ENCODE measurements at regions not wholly inside any gene's neighbourhood (a gene's known extent, or its start where the extent isn't known, plus 50 kb on each side); places are given as distances from the start of the nearest gene placed in this dataset.

GRCh38 chr1:239322369-239322768 is 64.0 kb upstream of the CHRM3 start:
- no peak for DNase-seq

GRCh38 chr1:239321877-239322276 is 64.5 kb upstream of the CHRM3 start:
- no peak for DNase-seq

DNA sequence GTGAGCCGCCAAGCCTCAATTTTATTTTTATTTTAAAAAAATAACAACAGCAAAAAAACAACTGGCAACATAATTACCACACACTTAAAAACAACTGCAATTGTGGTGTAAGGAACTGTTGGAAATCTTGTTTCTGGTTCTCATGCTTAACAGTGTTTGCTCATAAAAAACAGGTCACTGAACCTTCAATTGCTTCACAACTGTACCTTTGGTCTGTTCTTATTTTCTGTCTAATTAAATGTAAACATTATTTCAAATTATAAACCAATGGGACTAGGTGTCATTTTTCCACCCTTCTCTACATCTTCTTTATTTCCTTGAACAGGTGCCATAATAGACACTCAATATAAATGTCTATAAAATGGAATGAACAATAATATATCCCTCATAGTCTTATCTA is 68.4 kb upstream of the CHRM3 start:
- DNase-seq, result no peak

GRCh38 chr1:239315631-239316217 is 70.6 kb upstream of the CHRM3 start:
- DNase-seq, result no peak

DNA sequence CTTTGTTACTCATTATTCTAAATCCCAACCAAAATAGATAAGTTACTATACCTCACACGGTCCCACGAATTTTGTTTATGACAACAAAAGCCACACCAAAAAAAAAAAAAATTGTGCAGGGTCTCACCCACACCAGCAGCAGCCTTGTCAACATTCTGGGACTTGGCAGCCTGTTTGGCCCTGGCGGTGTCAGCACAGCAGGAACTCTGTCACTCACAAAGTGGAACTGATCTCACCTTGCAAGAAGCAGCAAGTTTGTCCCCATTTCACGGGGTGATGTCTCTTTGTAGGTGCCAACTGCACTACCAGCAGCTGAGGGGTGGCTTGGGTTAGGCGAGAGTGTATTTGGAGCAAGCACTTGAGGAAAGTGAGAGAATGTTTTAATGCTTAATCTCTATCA is 75.0 kb upstream of the CHRM3 start:
- no peak for DNase-seq

GRCh38 chr1:239308701-239309333 is 77.6 kb upstream of the CHRM3 start:
- DNase-seq, result peak; percentile 48

GRCh38 chr1:239307886-239308285 is 78.5 kb upstream of the CHRM3 start:
- DNase-seq, result no peak

DNA sequence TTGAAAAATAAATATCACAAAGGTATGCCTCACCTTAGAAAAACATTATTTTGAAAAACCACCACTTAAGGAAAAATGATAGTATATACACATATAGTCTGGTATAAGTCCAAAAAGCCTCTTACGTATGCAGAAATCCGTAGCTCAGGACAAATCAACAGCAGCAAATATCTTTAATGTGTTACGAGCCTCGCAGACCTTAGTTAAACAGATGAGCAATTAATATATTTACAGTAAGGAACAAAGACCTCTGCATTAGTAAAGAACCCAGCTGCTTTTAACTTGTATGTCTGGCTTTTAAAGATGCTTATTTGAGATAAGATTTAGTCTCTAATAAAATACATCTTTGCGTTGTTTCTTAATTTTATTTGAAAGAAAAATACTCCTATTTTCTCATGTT is 79.9 kb upstream of the CHRM3 start:
- DNase-seq, result no peak

GRCh38 chr1:239303289-239303688 is 83.1 kb upstream of the CHRM3 start:
- no peak for DNase-seq

DNA sequence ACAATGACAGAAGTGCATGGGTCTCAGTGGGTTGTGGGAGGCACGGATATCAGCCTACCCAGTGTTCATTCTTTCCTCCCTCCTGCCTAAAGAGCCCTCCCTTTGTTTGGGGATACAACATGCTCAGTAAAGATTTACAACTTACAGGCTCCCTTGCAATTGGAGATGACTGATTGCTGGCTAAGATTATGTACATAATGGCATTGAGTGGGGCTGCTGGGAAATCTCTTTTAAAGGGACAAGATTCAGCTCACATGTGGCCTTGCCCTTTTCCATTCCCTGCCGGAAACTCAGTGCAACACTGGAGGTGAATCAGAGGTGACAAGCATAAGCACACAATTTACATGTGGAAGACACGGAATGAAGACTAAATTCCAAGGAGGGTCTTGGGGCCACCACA is 83.7 kb upstream of the CHRM3 start:
- DNase-seq, result no peak

DNA sequence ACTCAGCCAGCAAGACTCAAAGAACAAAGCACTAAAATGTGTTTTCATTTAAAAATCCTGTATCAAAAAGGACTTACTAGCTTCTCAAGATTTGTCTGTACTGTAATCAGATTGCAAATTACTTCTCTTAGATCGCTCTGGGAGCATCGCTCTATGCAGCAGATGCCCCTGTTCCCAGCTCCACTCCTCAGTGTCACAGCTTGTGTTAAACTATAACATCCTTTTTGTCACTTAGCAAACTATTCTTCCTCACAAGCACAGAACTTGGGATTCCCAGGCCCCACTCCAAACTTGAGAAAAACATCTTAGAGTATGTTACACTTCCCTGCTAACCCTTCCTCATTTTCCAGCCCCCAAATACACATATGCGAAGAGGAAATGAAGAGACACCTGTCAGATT is 85.1 kb upstream of the CHRM3 start:
- no peak for DNase-seq

GRCh38 chr1:239297910-239298309 is 88.5 kb upstream of the CHRM3 start:
- no peak for DNase-seq

DNA sequence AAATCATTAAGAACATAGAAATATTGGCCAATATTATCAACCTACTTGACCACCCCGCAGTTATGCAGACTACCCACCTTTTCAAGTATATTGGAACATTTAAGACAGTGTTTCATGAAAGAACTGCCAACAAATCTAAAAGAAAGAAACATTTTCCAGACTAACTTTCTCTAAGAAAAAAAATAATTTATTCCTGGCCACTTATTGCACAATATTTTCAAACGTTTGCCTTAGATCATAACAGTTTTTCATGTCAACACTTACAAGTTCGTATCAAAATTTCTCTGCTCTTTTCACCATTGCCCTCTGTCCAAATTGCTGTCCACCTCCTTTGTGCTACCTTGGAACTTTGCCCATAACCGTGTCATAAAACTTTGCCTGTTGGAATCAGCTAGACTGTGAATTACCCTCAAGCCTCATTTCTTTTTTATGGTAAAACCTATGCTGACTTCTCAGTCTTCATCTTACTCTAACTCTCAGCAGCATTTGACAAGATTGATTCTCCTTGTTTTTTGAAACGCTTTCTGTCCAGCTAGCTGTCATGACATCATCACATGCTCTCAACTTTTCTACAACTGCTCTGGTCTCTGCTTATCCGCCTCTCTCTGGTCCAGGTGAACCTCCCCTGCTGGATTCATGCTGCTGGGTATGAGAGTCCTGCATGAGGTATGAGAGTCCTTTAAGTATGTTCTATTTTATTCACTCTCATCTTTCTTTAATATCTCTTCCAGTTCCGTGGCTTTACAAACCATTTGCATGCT is 92.8 kb upstream of the CHRM3 start:
- DNase-seq, result no peak

- no peak for DNase-seq
These were observed 97.4 kb upstream of the CHRM3 start for GRCh38 chr1:239288820-239289554.

DNA sequence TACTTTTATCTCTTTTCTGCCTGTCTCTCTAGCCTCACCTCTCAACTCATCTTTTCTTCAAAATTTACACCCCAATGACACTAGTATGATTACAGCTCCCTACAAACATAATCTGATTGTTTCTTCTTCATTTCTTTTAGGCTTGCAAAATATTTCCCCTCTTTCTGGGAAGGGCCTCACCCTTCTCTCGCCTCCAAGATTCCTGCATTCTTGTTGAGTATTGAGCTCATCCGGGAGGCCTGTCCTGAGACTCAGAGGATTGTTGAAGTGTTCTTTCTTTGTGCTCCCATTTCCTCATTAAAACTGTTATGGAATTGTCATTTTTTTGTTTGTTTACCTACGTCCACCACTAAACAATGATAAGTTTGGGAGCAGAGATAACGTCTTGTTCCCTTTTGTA is 99.1 kb upstream of the CHRM3 start:
- no peak for DNase-seq

DNA sequence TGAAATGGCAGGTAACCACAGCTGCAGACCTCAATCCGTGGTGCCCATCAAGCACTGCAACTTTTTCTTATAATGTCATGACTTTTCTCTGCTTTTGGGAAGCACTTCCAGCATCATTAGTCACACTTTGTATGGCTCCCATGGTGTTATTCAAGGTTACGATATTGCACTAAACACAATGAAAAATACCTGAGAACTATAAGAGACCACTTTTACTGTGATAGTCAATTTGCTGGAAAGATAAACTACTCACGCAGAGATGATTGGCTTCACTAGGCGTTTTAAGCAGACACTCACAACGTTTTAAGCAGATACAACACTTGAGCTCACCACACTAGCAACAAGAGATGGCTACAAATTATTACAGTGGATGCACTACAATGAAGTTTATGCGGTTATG is 103.2 kb upstream of the CHRM3 start:
- no peak for DNase-seq

- DNase-seq, result no peak
These were observed 104.0 kb upstream of the CHRM3 start for GRCh38 chr1:239282411-239282810.

DNA sequence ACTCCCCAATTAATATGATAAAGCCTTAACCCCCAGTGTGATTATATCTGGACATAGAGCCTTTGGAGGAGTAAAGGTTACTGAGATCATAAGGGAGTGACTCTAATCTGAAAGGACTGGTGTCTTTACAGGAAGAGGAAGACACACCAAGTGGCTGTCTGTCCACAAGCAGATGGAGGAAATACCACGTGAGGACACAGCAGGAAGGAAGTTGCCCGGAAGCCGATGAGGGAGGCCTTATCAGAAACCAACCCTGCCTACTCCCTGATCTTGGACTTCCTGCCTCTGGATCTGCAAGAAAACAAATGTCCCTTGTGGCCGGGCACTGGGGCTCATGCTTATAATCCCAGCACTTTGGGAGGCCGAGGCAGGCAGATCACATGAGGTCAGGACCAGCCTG is 110.3 kb upstream of the CHRM3 start:
- DNase-seq, result no peak

DNA sequence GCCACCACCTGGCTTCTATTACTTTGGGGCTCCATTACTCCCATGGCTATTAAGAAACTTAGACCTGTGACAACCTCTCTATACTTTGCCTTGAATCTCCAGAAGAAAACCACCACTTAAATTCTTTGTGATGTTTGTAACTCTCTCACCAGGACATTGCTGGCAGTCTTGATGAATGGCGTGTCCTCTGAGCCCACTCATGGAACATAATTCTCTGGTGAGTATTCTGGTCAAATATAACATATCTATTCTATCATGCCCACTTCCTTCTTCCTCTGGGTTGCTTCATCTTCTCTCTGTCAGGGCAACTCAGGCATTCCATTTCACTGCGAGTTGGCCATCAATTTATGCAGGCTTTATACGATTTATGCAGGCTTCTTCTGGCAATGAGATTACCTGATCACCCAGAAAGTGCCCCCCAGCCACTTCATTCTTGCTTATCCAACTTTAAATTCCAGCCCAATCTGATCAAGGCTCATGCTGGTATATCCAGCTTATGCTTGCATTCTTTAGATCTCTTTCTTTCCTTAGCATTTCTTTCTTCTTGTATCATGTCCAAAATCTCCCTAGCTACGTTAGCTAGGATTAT is 112.0 kb upstream of the CHRM3 start:
- no peak for DNase-seq

DNA sequence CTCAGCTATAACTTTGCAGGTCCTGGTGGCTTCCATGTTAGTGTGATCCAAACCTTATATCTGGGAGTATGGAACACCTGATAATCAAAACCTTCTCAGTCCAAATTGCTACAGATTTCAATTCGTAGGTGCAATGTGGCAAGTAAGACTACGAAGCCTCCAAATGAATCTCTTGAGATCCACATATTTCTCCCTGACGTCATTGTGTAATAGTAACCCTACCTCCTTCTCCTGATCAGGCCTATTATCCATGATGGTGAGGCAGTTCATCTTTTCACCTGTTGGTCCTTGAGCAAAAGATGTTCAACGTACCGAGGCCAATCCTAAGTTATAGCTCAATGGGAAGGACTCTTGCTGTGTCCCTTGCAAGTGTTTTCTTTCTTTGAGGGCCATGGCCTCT is 115.9 kb upstream of the CHRM3 start:
- no peak for DNase-seq

- DNase-seq, result no peak
These were observed 116.7 kb upstream of the CHRM3 start for GRCh38 chr1:239269706-239270105.

- no peak for DNase-seq
These were observed 117.4 kb upstream of the CHRM3 start for GRCh38 chr1:239268941-239269340.

- DNase-seq, result no peak
These were observed 118.4 kb upstream of the CHRM3 start for GRCh38 chr1:239268007-239268406.

Data from stimulated activated CD4-positive, alpha-beta T cell treated with anti-CD3 and anti-CD28 coated beads, Interleukin-15, amount 100 ng/mL, for 24 hours (primary cell).